WTC11 (cell line): ENCODE measurements at regions not wholly inside any gene's neighbourhood (a gene's known extent, or its start where the extent isn't known, plus 50 kb on each side); places are given as distances from the start of the nearest gene placed in this dataset.

Source experiments
- CTCF ChIP-seq: fragments of 200-600 bp; IDR thresholded peaks from 2 replicates; pipeline ENCODE4 v1.8.0; 2022; ENCODE audit warnings: antibody characterized with exemption
- E2F1 ChIP-seq: sonication (generic); formaldehyde crosslinking; IDR thresholded peaks from 2 replicates; pipeline ENCODE4 v1.8.0; 2022; ENCODE audit warnings: mild to moderate bottlenecking, missing genetic modification reagents
- FOXJ3 ChIP-seq: sonication (generic); formaldehyde crosslinking; IDR thresholded peaks from 2 replicates; pipeline ENCODE4 v1.9.0; 2021; ENCODE audit warnings: missing genetic modification reagents, mild to moderate bottlenecking, borderline replicate concordance
- HMGA2 ChIP-seq: fragments of 250-450 bp; sonication (Bioruptor Pico); IDR thresholded peaks from 2 replicates; pipeline ENCODE4 v1.4.0; 2021; ENCODE audit warnings: mild to moderate bottlenecking, moderate library complexity
- HMGXB4 ChIP-seq: sonication (generic); formaldehyde crosslinking; IDR thresholded peaks from 2 replicates; pipeline ENCODE4 v1.8.1; 2023; ENCODE audit warnings: mild to moderate bottlenecking, moderate library complexity, missing genetic modification reagents
- TP53 ChIP-seq: sonication (generic); formaldehyde crosslinking; IDR thresholded peaks from 2 replicates; pipeline ENCODE4 v1.8.1; 2023; ENCODE audit warnings: mild to moderate bottlenecking, missing genetic modification reagents
- ZBTB43 ChIP-seq: sonication (generic); formaldehyde crosslinking; IDR thresholded peaks from 2 replicates; pipeline ENCODE4 v1.8.1; 2023; ENCODE audit warnings: mild to moderate bottlenecking, missing genetic modification reagents
- ZNF416 ChIP-seq: fragments of 250-450 bp; sonication (Bioruptor Pico); IDR thresholded peaks from 2 replicates; pipeline ENCODE4 v1.9.0; 2021; ENCODE audit warnings: mild to moderate bottlenecking, inconsistent platforms

- TF ChIP-seq TP53 (CRISPR knock-in tag) (no peak), CTCF (no peak), E2F1 (no peak), HMGA2 (no peak), ZNF416 (CRISPR knock-in tag) (no peak), HMGXB4 (no peak), FOXJ3 (CRISPR knock-in tag) (no peak), ZBTB43 (CRISPR knock-in tag) (no peak)
These were observed 589.9 kb upstream of the SLC35B3 start for GRCh38 chr6:9025228-9025627.
